ENCODE measurements at regions not wholly inside any gene's neighbourhood (a gene's known extent, or its start where the extent isn't known, plus 50 kb on each side); places are given as distances from the start of the nearest gene placed in this dataset.

- TF ChIP-seq CTCF (IDR thresholded peaks at IDR 0.05; ENCODE audit: low read depth, low read length) = no peak
- no peak for TF ChIP-seq POLR2A (IDR thresholded peaks at IDR 0.05; ENCODE audit: extremely low read depth, insufficient read length)
- no peak for TF ChIP-seq MAX (IDR thresholded peaks at IDR 0.05; ENCODE audit: low read depth, low read length)
- TF ChIP-seq MYC (IDR thresholded peaks at IDR 0.05; ENCODE audit: low read depth, low read length) = no peak
Observed at GRCh38 chr2:64326578-64327050, 127.3 kb upstream of the LGALSL start.
